GM23248 (cell line): ENCODE measurements at regions not wholly inside any gene's neighbourhood (a gene's known extent, or its start where the extent isn't known, plus 50 kb on each side); places are given as distances from the start of the nearest gene placed in this dataset.
A peak's percentile ranks its signal among the peaks of the same experiment; 100 is the strongest.

Experiments
- DNase-seq: peaks from one replicate; pipeline ENCODE4 v3.0.0-alpha.2; 2015
- H2AFZ ChIP-seq: fragments of 200-600 bp; sonication (generic); 2 replicates; pipeline ENCODE4 v1.6.1; 2016; ENCODE audit warnings: antibody characterized with exemption
- H3F3A ChIP-seq: fragments of 200-600 bp; sonication (generic); 2 replicates; pipeline ENCODE4 v1.6.1; 2016; ENCODE audit warnings: mild to moderate bottlenecking, antibody characterized with exemption, mixed run types; ENCODE audit not compliant: insufficient read depth
- H3K27ac ChIP-seq: fragments of 200-600 bp; sonication (generic); 2 replicates; pipeline ENCODE4 v1.5.1; 2016; ENCODE audit warnings: mild to moderate bottlenecking
- H3K27me3 ChIP-seq: fragments of 200-600 bp; sonication (generic); replicated peaks from 2 replicates; pipeline ENCODE4 v1.6.1; 2016; ENCODE audit warnings: mild to moderate bottlenecking; ENCODE audit not compliant: insufficient read depth
- H3K36me3 ChIP-seq: fragments of 200-600 bp; sonication (generic); 2 replicates; pipeline ENCODE4 v1.6.1; 2016; ENCODE audit warnings: low read depth, mild to moderate bottlenecking
- H3K4me1 ChIP-seq: fragments of 200-600 bp; sonication (generic); 2 replicates; pipeline ENCODE4 v1.6.1; 2016; ENCODE audit warnings: mild to moderate bottlenecking; ENCODE audit not compliant: insufficient read depth
- H3K4me2 ChIP-seq: fragments of 200-600 bp; sonication (generic); one replicate; pipeline ENCODE4 v1.6.1; 2016; ENCODE audit warnings: mild to moderate bottlenecking; ENCODE audit not compliant: unreplicated experiment
- H3K4me3 ChIP-seq: fragments of 200-600 bp; sonication (generic); 2 replicates; pipeline ENCODE4 v1.5.1; 2016; ENCODE audit warnings: mild to moderate bottlenecking
- H3K79me2 ChIP-seq: fragments of 200-600 bp; sonication (generic); 2 replicates; pipeline ENCODE4 v1.6.1; 2016; ENCODE audit warnings: mild to moderate bottlenecking; ENCODE audit not compliant: insufficient read depth
- H3K9ac ChIP-seq: fragments of 200-600 bp; sonication (generic); 2 replicates; pipeline ENCODE4 v1.6.1; 2016; ENCODE audit warnings: mild to moderate bottlenecking
- H3K9me2 ChIP-seq: fragments of 200-600 bp; sonication (generic); 2 replicates; pipeline ENCODE4 v1.6.1; 2016; ENCODE audit warnings: mixed run types, mild to moderate bottlenecking, moderate library complexity; ENCODE audit not compliant: insufficient read depth
- H3K9me3 ChIP-seq: fragments of 200-600 bp; sonication (generic); one replicate; pipeline ENCODE4 v1.6.1; 2017; ENCODE audit warnings: low read depth
- H4K20me1 ChIP-seq: fragments of 200-600 bp; sonication (generic); 2 replicates; pipeline ENCODE4 v1.6.0; 2016; ENCODE audit not compliant: insufficient read depth
- EZH2 ChIP-seq: fragments of 200-600 bp; sonication (generic); IDR thresholded peaks from 2 replicates; pipeline ENCODE4 v1.6.1; 2018; ENCODE audit warnings: antibody characterized with exemption, mild to moderate bottlenecking; ENCODE audit not compliant: insufficient read depth, poor library complexity, severe bottlenecking
- EZH2phosphoT487 ChIP-seq: fragments of 200-600 bp; sonication (generic); IDR thresholded peaks from 2 replicates; pipeline ENCODE4 v1.6.1; 2018; ENCODE audit warnings: antibody characterized with exemption, moderate library complexity, mild to moderate bottlenecking, low read depth; ENCODE audit not compliant: insufficient read depth
- WGBS, 2 experiments: methylation state at CpG; one replicate each; pipeline ENCODE4 v1.1.6; 2015 to 2017; ENCODE audit warnings: low lambda C conversion rate in 2 of 2, low coverage in 1 of 2; ENCODE audit errors: missing lambda C conversion rate in 2 of 2; 5-methylcytosine and 5-hydroxymethylcytosine counted together
- in situ Hi-C: fragments of 300-500 bp; cut with MboI; formaldehyde crosslinking; loops from 2 replicates; pipeline ENCODE4 v1.15.0; 2020

DNA sequence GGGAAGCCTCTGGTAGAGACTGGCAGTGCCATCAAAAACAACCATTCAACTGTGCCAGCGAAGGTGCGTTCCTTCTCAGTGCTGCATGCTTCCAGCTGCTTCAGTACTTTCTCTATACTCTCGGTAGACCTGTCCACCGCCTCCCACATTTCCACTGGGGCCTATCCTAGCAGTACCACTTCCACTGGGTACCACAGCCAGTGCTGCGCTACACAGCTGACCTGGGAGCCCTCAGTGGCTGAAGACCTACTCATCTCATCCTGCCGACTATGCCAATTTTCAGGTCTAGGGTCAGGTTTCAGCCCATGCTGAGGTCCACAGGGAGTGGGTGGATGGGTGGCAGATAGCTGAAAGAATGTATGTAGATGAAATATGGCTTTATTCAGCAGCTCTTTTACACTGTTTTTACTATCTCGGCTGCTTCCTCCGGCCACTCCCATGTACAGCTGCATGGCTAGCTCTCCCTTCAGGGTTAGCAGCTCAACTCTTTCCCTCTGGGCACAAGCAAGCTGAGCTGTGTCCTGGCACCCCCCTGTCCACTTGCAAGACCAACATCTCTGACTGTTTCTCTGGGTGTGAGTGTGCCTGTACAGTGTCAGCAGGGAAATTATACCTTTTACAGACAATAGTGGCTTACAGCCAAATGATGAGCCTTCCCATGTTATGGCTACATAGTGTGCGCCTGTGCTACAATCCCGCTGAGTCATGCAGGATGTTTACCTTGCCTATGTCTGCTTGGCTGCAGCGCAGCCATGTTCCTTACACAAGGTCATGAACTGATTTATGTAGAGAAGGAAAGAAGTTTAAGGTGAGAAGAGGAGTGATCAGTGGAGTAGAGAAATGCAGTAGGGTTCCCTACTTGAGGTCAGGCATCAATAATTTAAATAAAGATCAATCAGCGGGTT, 125.7 kb upstream of the DDHD1 start:
- no peak for TF ChIP-seq EZH2
- TF ChIP-seq EZH2phosphoT487 = no peak
- Histone ChIP-seq H3F3A (no peaks in the 10 kb centered on the region), H4K20me1 (no peaks in the 10 kb centered on the region), H3K4me1 (no peaks in the 10 kb centered on the region), H3K9me3 (no peaks in the 10 kb centered on the region), H2AFZ (no peak overlapping the region), H3K9me2 (no peaks in the 10 kb centered on the region), H3K27ac (no peak overlapping the region), H3K4me3 (no peak overlapping the region), H3K79me2 (no peaks in the 10 kb centered on the region), H3K27me3 (no peaks in the 10 kb centered on the region), H3K36me3 (no peaks in the 10 kb centered on the region), H3K4me2 (no peak overlapping the region), H3K9ac (no peak overlapping the region)
- DNase-seq = peak; percentile 28
- in situ Hi-C loops = no loop called here
- WGBS, 2 experiments = 87% methylated on average over 12 of the region's 12 CpGs

DNA sequence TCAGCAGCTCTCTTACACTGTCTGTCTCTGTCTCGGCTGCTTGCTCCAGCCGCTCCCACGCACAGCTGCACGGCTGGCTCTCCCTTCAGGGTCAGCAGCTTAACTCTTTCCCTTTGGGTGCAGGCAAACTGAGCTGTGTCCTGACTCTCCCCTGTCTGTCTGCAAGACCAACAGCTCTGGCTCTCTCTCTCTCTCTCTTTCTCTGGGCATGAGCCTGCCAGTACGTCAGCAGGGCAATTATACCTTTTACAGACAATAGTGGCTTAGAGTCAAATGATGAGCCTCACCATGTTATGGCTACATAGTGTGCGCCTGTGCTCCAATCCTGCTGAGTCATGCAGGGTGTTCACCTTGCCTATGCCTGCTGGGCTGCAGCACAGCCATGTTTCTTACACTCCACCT, 120.5 kb upstream of the DDHD1 start:
- no peaks in the 10 kb centered on the region for H3K9me3 ChIP-seq
- H4K20me1 ChIP-seq = no peaks in the 10 kb centered on the region
- no peak overlapping the region for H2AFZ ChIP-seq
- no peak overlapping the region for H3K4me2 ChIP-seq
- H3K79me2 ChIP-seq = no peaks in the 10 kb centered on the region
- 68 to 74% methylated on average over 6 of the region's 6 CpGs for WGBS, 2 experiments
- DNase-seq = peak; percentile 36
- H3K4me3 ChIP-seq = no peak overlapping the region
- no peaks in the 10 kb centered on the region for H3K36me3 ChIP-seq
- in situ Hi-C loops = no loop called here
- H3K9ac ChIP-seq = no peak overlapping the region
- H3K9me2 ChIP-seq = no peaks in the 10 kb centered on the region
- no peaks in the 10 kb centered on the region for H3K4me1 ChIP-seq
- H3F3A ChIP-seq = no peaks in the 10 kb centered on the region
- no peak for TF ChIP-seq EZH2phosphoT487
- TF ChIP-seq EZH2 = no peak
- H3K27me3 ChIP-seq = 0 out of 2 replicates have a peak, but pooled peaks cover 3% of the 10 kb centered on the region
- H3K27ac ChIP-seq = no peak overlapping the region

DNA sequence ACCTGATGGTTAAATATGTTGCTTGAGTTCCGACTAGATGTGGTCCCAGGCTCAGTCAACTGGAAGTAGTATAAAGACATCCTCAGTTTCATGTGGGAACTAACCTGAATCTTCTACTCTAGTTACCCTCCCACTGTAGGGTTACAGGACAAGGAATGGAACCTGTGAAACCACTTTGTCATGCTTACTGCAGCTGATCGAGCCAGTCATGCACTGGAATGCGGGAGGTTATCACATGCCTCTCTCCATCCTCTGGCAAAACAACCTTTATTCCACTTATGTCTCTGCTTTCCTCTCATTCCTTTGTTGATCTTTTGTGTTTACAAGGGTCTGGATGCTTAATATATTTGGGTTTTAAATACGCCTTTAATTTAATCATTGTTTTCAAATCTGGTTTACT, 111.9 kb upstream of the DDHD1 start:
- 68 to 77% methylated on average over 4 of the region's 4 CpGs for WGBS, 2 experiments
- Histone ChIP-seq H3K4me2 (no peak overlapping the region), H3K9me3 (no peaks in the 10 kb centered on the region), H3K4me1 (no peaks in the 10 kb centered on the region), H3K9me2 (no peaks in the 10 kb centered on the region), H3K79me2 (no peaks in the 10 kb centered on the region), H3K27me3 (0 out of 2 replicates have a peak, but pooled peaks cover 6% of the 10 kb centered on the region), H3K9ac (no peak overlapping the region), H3K4me3 (no peak overlapping the region), H2AFZ (no peak overlapping the region), H4K20me1 (no peaks in the 10 kb centered on the region), H3F3A (no peaks in the 10 kb centered on the region), H3K27ac (no peak overlapping the region), H3K36me3 (no peaks in the 10 kb centered on the region)
- in situ Hi-C loops = no loop called here
- TF ChIP-seq EZH2phosphoT487 = no peak
- no peak for TF ChIP-seq EZH2
- DNase-seq = no peak

DNA sequence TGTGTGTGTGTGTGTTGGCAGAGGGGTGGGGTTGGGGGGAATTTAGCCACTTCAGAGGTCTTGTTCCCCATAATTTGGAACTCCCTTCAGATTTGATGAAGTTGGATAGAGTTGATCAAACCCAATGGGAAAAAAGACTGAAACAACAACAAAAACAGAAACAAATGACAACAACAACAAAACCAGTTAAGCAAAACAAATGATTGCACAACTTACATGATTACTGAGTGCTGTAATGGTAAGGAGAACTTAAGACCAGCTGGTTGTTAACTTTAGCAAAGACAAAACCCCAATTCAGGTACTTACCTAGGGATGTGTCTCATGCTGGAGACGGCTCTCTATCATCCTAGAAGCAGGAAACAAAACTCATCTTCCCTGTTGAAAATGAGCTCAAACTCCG, 107.8 kb upstream of the DDHD1 start:
- no peaks in the 10 kb centered on the region for H3K9me2 ChIP-seq
- TF ChIP-seq EZH2 = no peak
- no peak for TF ChIP-seq EZH2phosphoT487
- no peaks in the 10 kb centered on the region for H3K4me1 ChIP-seq
- H3F3A ChIP-seq = no peaks in the 10 kb centered on the region
- in situ Hi-C loops = no loop called here
- H3K36me3 ChIP-seq = no peaks in the 10 kb centered on the region
- no peaks in the 10 kb centered on the region for H4K20me1 ChIP-seq
- H2AFZ ChIP-seq = no peak overlapping the region
- H3K9ac ChIP-seq = no peak overlapping the region
- H3K4me2 ChIP-seq = no peak overlapping the region
- no peaks in the 10 kb centered on the region for H3K79me2 ChIP-seq
- H3K27ac ChIP-seq = no peak overlapping the region
- H3K4me3 ChIP-seq = no peak overlapping the region
- 0 out of 2 replicates have a peak, but pooled peaks cover 6% of the 10 kb centered on the region for H3K27me3 ChIP-seq
- DNase-seq = no peak
- 0 to 47% methylated on average over 1 to 2 of the region's 2 CpGs for WGBS, 2 experiments
- H3K9me3 ChIP-seq = no peaks in the 10 kb centered on the region
